HG02588 (cell line): ENCODE measurements at regions not wholly inside any gene's neighbourhood (a gene's known extent, or its start where the extent isn't known, plus 50 kb on each side); places are given as distances from the start of the nearest gene placed in this dataset.
"Not testable (repeated sequence)": the region's sequence is repeated elsewhere in the genome, so short reads cannot be mapped to it uniquely, and the experiment has no call there.

ENCODE experiments used
- ATAC-seq: cut with Tn5 transposase; IDR thresholded peaks from one replicate; pipeline ENCODE4 v1.9.1; 2021; ENCODE audit warnings: mild to moderate bottlenecking, moderate library complexity; ENCODE audit not compliant: unreplicated experiment

- not testable (repeated sequence) for ATAC-seq
These were observed 385.3 kb downstream of the AMY1C start for GRCh38 chr1:104135036-104135435.

GRCh38 chr1:104136621-104137020 is 386.9 kb downstream of the AMY1C start:
- ATAC-seq: no peak

- no peak for ATAC-seq
These were observed 407.0 kb downstream of the AMY1C start for GRCh38 chr1:104156738-104157137.

GRCh38 chr1:104163912-104164476 is 414.3 kb downstream of the AMY1C start:
- ATAC-seq: no peak

- ATAC-seq: no peak
These were observed 422.6 kb downstream of the AMY1C start for GRCh38 chr1:104172243-104172681.

GRCh38 chr1:104182251-104182650 is 432.6 kb downstream of the AMY1C start:
- no peak for ATAC-seq

GRCh38 chr1:104189207-104189606 is 439.5 kb downstream of the AMY1C start:
- ATAC-seq: no peak

- no peak for ATAC-seq
These were observed 441.1 kb downstream of the AMY1C start for GRCh38 chr1:104190821-104191220.

- ATAC-seq: no peak
These were observed 445.7 kb downstream of the AMY1C start for GRCh38 chr1:104195395-104195794.

GRCh38 chr1:104196136-104196535 is 446.4 kb downstream of the AMY1C start:
- no peak for ATAC-seq

- ATAC-seq: no peak
These were observed 447.8 kb downstream of the AMY1C start for GRCh38 chr1:104197516-104197915.

- ATAC-seq: no peak
These were observed 462.5 kb downstream of the AMY1C start for GRCh38 chr1:104212239-104212638.

GRCh38 chr1:104217395-104217986 is 467.8 kb downstream of the AMY1C start:
- not testable (repeated sequence) for ATAC-seq

GRCh38 chr1:104229860-104230259 is 480.2 kb downstream of the AMY1C start:
- ATAC-seq: no peak

GRCh38 chr1:104231676-104232075 is 482.0 kb downstream of the AMY1C start:
- ATAC-seq: no peak

GRCh38 chr1:104235141-104235540 is 485.4 kb downstream of the AMY1C start:
- no peak for ATAC-seq

- no peak for ATAC-seq
These were observed 489.3 kb downstream of the AMY1C start for GRCh38 chr1:104238991-104239390.

- no peak for ATAC-seq
These were observed 498.7 kb downstream of the AMY1C start for GRCh38 chr1:104248385-104248784.

- ATAC-seq: no peak
These were observed 509.8 kb downstream of the AMY1C start for GRCh38 chr1:104259481-104259880.

GRCh38 chr1:104263110-104263509 is 513.4 kb downstream of the AMY1C start:
- ATAC-seq: not testable (repeated sequence)

- no peak for ATAC-seq
These were observed 514.8 kb downstream of the AMY1C start for GRCh38 chr1:104264521-104264920.

- ATAC-seq: no peak
These were observed 515.5 kb downstream of the AMY1C start for GRCh38 chr1:104265163-104265562.

GRCh38 chr1:104266612-104267011 is 516.9 kb downstream of the AMY1C start:
- peak; percentile 76 for ATAC-seq
